IMR-90 (cell line): ENCODE measurements at regions not wholly inside any gene's neighbourhood (a gene's known extent, or its start where the extent isn't known, plus 50 kb on each side); places are given as distances from the start of the nearest gene placed in this dataset.

Source experiments
- ATAC-seq: fragments of 200-7000 bp; cut with Tn5 transposase; 2 replicates; pipeline ENCODE4 v1.9.1; 2020; ENCODE audit warnings: low read depth, mild to moderate bottlenecking, moderate library complexity
- BruUV-seq: library from RNA; stranded (reverse); fragments of 400-500 nt; replicated peaks from 2 replicates; lab custom pipeline; 2021; lab: Mats Ljungman, UMichigan
- CTCF ChIA-PET: fragments of 300-600 bp; formaldehyde crosslinking; extraction: SDS; loops from one replicate; lab custom pipeline; 2021; ENCODE audit warnings: antibody characterized with exemption; lab: Yijun Ruan, JAX
- POLR2A ChIA-PET: fragments of 300-600 bp; sonication (Branson Sonifier 250); formaldehyde crosslinking; loops from one replicate; lab custom pipeline; 2022; ENCODE audit warnings: antibody characterized with exemption; ENCODE audit not compliant: unreplicated experiment; lab: Charles Lee
- DNase-seq: peaks from one replicate; pipeline ENCODE4 v3.0.0; 2013
- H2AFZ ChIP-seq: replicated peaks from 2 replicates; pipeline ENCODE3; 2013; ENCODE audit warnings: low read length, mild to moderate bottlenecking; ENCODE audit not compliant: poor library complexity
- H2AK5ac ChIP-seq: 2 replicates; pipeline ENCODE4 v1.6.1; 2013; ENCODE audit warnings: low read depth, low read length, inconsistent platforms
- H2AK9ac ChIP-seq: replicated peaks from 2 replicates; pipeline ENCODE3; 2013; ENCODE audit warnings: mild to moderate bottlenecking, low read depth, low read length, moderate library complexity; ENCODE audit not compliant: poor library complexity
- H2BK120ac ChIP-seq: 2 replicates; pipeline ENCODE4 v1.6.1; 2013; ENCODE audit warnings: low read depth, low read length, inconsistent platforms
- H2BK15ac ChIP-seq: 3 replicates; pipeline ENCODE4 v1.6.1; 2013; ENCODE audit warnings: low read depth, low read length, inconsistent platforms
- H2BK20ac ChIP-seq: 2 replicates; pipeline ENCODE4 v1.6.1; 2013; ENCODE audit warnings: low read depth, mild to moderate bottlenecking, inconsistent platforms, low read length, moderate library complexity
- H2BK5ac ChIP-seq: 2 replicates; pipeline ENCODE4 v1.6.1; 2013; ENCODE audit warnings: mild to moderate bottlenecking, low read depth, low read length, inconsistent platforms; ENCODE audit not compliant: poor library complexity, severe bottlenecking
- H3K14ac ChIP-seq: replicated peaks from 2 replicates; pipeline ENCODE4 v1.6.1; 2013; ENCODE audit warnings: low read depth, low read length, inconsistent platforms
- H3K18ac ChIP-seq: 2 replicates; pipeline ENCODE4 v1.6.1; 2013; ENCODE audit warnings: low read depth, low read length, control low read depth
- H3K23ac ChIP-seq: 2 replicates; pipeline ENCODE4 v1.6.1; 2013; ENCODE audit warnings: low read depth, low read length, inconsistent platforms
- H3K27ac ChIP-seq: 2 replicates; pipeline ENCODE4 v1.5.1; 2013; ENCODE audit warnings: mild to moderate bottlenecking, control low read depth, low read length; ENCODE audit not compliant: insufficient read depth
- H3K27me3 ChIP-seq: 2 replicates; pipeline ENCODE4 v1.6.1; 2013; ENCODE audit warnings: low read length; ENCODE audit not compliant: control insufficient read depth, insufficient read depth
- H3K36me3 ChIP-seq: 2 replicates; pipeline ENCODE4 v1.6.1; 2013; ENCODE audit warnings: low read length, mixed read lengths; ENCODE audit not compliant: control insufficient read depth, insufficient read depth
- H3K4ac ChIP-seq: 2 replicates; pipeline ENCODE4 v1.6.1; 2013; ENCODE audit warnings: low read depth, low read length, inconsistent platforms
- H3K4me1 ChIP-seq: 2 replicates; pipeline ENCODE4 v1.6.1; 2013; ENCODE audit warnings: low read length, mixed read lengths; ENCODE audit not compliant: control insufficient read depth, insufficient read depth
- H3K4me2 ChIP-seq: 2 replicates; pipeline ENCODE4 v1.6.1; 2013; ENCODE audit warnings: low read depth, mild to moderate bottlenecking, control low read depth, low read length, moderate library complexity
- H3K4me3 ChIP-seq: 2 replicates; pipeline ENCODE4 v1.5.1; 2013; ENCODE audit warnings: low read depth, mild to moderate bottlenecking, control low read depth, low read length, moderate library complexity; ENCODE audit not compliant: insufficient read depth
- H3K56ac ChIP-seq: 2 replicates; pipeline ENCODE4 v1.6.1; 2013; ENCODE audit warnings: low read length, inconsistent platforms; ENCODE audit not compliant: insufficient read depth; ENCODE audit errors: extremely low read depth
- H3K79me1 ChIP-seq, 2 experiments: 2 replicates each; pipeline ENCODE4 v1.6.1; 2013; ENCODE audit warnings: low read length in 2 of 2, inconsistent platforms in 1 of 2, low read depth in 1 of 2
- H3K9ac ChIP-seq: 2 replicates; pipeline ENCODE4 v1.6.1; 2013; ENCODE audit warnings: low read depth, low read length, control low read depth
- H3K9me1 ChIP-seq: 2 replicates; pipeline ENCODE4 v1.6.1; 2013; ENCODE audit warnings: low read length, inconsistent platforms; ENCODE audit not compliant: insufficient read depth
- H3K9me3 ChIP-seq: 2 replicates; pipeline ENCODE4 v1.6.1; 2013; ENCODE audit warnings: low read length; ENCODE audit not compliant: control insufficient read depth, insufficient read depth
- H4K20me1 ChIP-seq: 2 replicates; pipeline ENCODE4 v1.6.1; 2013; ENCODE audit warnings: low read length, inconsistent platforms; ENCODE audit not compliant: insufficient read depth
- H4K5ac ChIP-seq: 2 replicates; pipeline ENCODE4 v1.6.1; 2013; ENCODE audit warnings: mild to moderate bottlenecking, low read depth, low read length, control low read depth
- H4K8ac ChIP-seq, 2 experiments: 2 replicates each; pipeline ENCODE4 v1.6.1; 2013; ENCODE audit warnings: low read depth in 2 of 2, low read length in 2 of 2, control low read depth in 1 of 2, inconsistent platforms in 1 of 2
- H4K91ac ChIP-seq: 2 replicates; pipeline ENCODE4 v1.6.1; 2013; ENCODE audit warnings: low read depth, low read length, inconsistent platforms; ENCODE audit not compliant: insufficient read depth
- BHLHE40 ChIP-seq: fragments of 150-350 bp; IDR thresholded peaks from 2 replicates; pipeline ENCODE4 v1.6.1; 2016; ENCODE audit warnings: mild to moderate bottlenecking, low read depth, low read length
- CEBPB ChIP-seq: IDR thresholded peaks from 2 replicates; pipeline ENCODE4 v1.6.1; 2012; ENCODE audit warnings: low read depth, low read length, improper control_type of control experiment
- FOS ChIP-seq: fragments of 150-350 bp; IDR thresholded peaks from 2 replicates; pipeline ENCODE4 v1.6.1; 2016; ENCODE audit warnings: low read depth, low read length
- MAFK ChIP-seq: IDR thresholded peaks from 2 replicates; pipeline ENCODE4 v1.6.1; 2012; ENCODE audit warnings: low read depth, low read length, improper control_type of control experiment
- MAZ ChIP-seq: IDR thresholded peaks from 2 replicates; pipeline ENCODE4 v1.6.1; 2012; ENCODE audit warnings: low read depth, mild to moderate bottlenecking, low read length, improper control_type of control experiment, moderate library complexity, borderline replicate concordance
- MXI1 ChIP-seq: IDR thresholded peaks from 2 replicates; pipeline ENCODE4 v1.6.1; 2012; ENCODE audit warnings: low read depth, mild to moderate bottlenecking, low read length, moderate library complexity, borderline replicate concordance
- NFE2L2 ChIP-seq: fragments of 150-350 bp; IDR thresholded peaks from 2 replicates; pipeline ENCODE4 v1.6.1; 2016; ENCODE audit warnings: low read depth, mild to moderate bottlenecking, low read length
- POLR2A ChIP-seq: IDR thresholded peaks from 2 replicates; pipeline ENCODE4 v1.6.1; 2012; ENCODE audit warnings: mild to moderate bottlenecking, low read depth, low read length
- RAD21 ChIP-seq: IDR thresholded peaks from 2 replicates; pipeline ENCODE4 v1.6.1; 2012; ENCODE audit warnings: low read length, improper control_type of control experiment
- RCOR1 ChIP-seq: IDR thresholded peaks from 2 replicates; pipeline ENCODE4 v1.6.1; 2012; ENCODE audit warnings: mild to moderate bottlenecking, low read length, improper control_type of control experiment; ENCODE audit not compliant: insufficient replicate concordance
- RFX5 ChIP-seq: IDR thresholded peaks from 2 replicates; pipeline ENCODE4 v1.8.0; 2012; ENCODE audit warnings: low read depth, mild to moderate bottlenecking, low read length, moderate library complexity
- SMC3 ChIP-seq: fragments of 150-350 bp; IDR thresholded peaks from 2 replicates; pipeline ENCODE4 v1.6.1; 2016; ENCODE audit warnings: low read depth, mild to moderate bottlenecking, antibody characterized with exemption, low read length, moderate library complexity
- WGBS, 2 experiments: methylation state at CpG; one replicate each; pipeline versions ENCODE4 v1.1.5 to v1.1.7; 2013; ENCODE audit warnings: missing lambda C conversion rate in 2 of 2; ENCODE audit not compliant: insufficient read length in 1 of 2; ENCODE audit errors: extremely low coverage in 2 of 2; 5-methylcytosine and 5-hydroxymethylcytosine counted together
- dilution Hi-C: fragments of 300-500 bp; cut with HindIII; formaldehyde crosslinking; loops from one replicate; pipeline ENCODE4 v1.14.3; 2018; ENCODE audit warnings: low sequenced_read_pairs; ENCODE audit not compliant: unreplicated experiment
- in situ Hi-C: fragments of 300-500 bp; cut with MboI; formaldehyde crosslinking; loops from 3 replicates; pipeline ENCODE4 v1.14.3; 2019; ENCODE audit warnings: low sequenced_read_pairs, inconsistent platforms, mixed read lengths
- intact Hi-C: fragments of 100-400 bp; cut with micrococcal nuclease; formaldehyde crosslinking; loops from 2 replicates; pipeline ENCODE4 v1.10.0; 2022
- TF ChIP-seq, protein P1 (sequence below): fragments of 150-350 bp; IDR thresholded peaks from 2 replicates; pipeline ENCODE4 v1.6.1; 2017; ENCODE audit warnings: mild to moderate bottlenecking, antibody characterized with exemption, low read length, low read depth
- TF ChIP-seq, protein P2 (sequence below): conservative IDR thresholded peaks from 2 replicates; pipeline ENCODE4 v1.5.1; 2012; ENCODE audit warnings: mild to moderate bottlenecking, low read depth, low read length, improper control_type of control experiment
- TF ChIP-seq, protein P3 (sequence below): fragments of 150-350 bp; IDR thresholded peaks from 2 replicates; pipeline ENCODE4 v1.6.1; 2016; ENCODE audit warnings: low read depth, mild to moderate bottlenecking, low read length, moderate library complexity, borderline replicate concordance

DNA sequence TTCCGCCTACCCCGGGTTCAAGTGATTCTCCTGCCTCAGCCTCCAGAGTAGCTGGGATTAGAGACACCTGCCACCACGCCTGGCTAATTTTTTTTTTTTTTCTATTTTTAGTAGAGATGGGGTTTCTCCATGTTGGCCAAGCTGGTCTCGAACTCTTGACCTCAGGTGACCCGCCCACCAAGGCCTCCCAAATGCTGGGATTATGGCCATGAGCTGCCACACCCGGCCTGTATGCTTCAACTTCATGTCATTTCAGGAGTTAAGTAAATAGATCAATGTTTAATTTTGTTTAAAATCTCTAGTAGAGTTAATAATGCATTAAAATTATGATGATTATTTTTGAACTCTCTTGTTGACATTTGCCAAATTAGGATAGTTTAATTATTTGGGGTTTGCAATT is 121.1 kb upstream of the ALDH1A3 start:
- intact Hi-C loops: loop anchor here (5.0 kb wide), 1 partner anchor 66 kb away; no protein-coding TSS in a partner anchor
- no peak overlapping the region for H2AFZ ChIP-seq

More for the DNA sequence above, 121.1 kb upstream of the ALDH1A3 start:
- H3K14ac ChIP-seq: no peak overlapping the region
- peak overlapping the region; percentile 22; the same call in 1 of the 2 replicates for H2BK120ac ChIP-seq
- TF ChIP-seq MAFK: no peak
- TF ChIP-seq FOS: no peak
- TF ChIP-seq CEBPB: no peak
- no peak for TF ChIP-seq RCOR1
- TF ChIP-seq RAD21: no peak
- no peak for TF ChIP-seq POLR2A
- TF ChIP-seq RFX5: no peak
- TF ChIP-seq, protein P1, sequence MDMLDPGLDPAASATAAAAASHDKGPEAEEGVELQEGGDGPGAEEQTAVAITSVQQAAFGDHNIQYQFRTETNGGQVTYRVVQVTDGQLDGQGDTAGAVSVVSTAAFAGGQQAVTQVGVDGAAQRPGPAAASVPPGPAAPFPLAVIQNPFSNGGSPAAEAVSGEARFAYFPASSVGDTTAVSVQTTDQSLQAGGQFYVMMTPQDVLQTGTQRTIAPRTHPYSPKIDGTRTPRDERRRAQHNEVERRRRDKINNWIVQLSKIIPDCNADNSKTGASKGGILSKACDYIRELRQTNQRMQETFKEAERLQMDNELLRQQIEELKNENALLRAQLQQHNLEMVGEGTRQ: no peak
- no peak for TF ChIP-seq MXI1
- TF ChIP-seq, protein P2, sequence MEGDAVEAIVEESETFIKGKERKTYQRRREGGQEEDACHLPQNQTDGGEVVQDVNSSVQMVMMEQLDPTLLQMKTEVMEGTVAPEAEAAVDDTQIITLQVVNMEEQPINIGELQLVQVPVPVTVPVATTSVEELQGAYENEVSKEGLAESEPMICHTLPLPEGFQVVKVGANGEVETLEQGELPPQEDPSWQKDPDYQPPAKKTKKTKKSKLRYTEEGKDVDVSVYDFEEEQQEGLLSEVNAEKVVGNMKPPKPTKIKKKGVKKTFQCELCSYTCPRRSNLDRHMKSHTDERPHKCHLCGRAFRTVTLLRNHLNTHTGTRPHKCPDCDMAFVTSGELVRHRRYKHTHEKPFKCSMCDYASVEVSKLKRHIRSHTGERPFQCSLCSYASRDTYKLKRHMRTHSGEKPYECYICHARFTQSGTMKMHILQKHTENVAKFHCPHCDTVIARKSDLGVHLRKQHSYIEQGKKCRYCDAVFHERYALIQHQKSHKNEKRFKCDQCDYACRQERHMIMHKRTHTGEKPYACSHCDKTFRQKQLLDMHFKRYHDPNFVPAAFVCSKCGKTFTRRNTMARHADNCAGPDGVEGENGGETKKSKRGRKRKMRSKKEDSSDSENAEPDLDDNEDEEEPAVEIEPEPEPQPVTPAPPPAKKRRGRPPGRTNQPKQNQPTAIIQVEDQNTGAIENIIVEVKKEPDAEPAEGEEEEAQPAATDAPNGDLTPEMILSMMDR: no peak
- no peak for TF ChIP-seq MAZ
- TF ChIP-seq NFE2L2: no peak
- TF ChIP-seq BHLHE40: no peak
- TF ChIP-seq SMC3: no peak
- TF ChIP-seq, protein P3, sequence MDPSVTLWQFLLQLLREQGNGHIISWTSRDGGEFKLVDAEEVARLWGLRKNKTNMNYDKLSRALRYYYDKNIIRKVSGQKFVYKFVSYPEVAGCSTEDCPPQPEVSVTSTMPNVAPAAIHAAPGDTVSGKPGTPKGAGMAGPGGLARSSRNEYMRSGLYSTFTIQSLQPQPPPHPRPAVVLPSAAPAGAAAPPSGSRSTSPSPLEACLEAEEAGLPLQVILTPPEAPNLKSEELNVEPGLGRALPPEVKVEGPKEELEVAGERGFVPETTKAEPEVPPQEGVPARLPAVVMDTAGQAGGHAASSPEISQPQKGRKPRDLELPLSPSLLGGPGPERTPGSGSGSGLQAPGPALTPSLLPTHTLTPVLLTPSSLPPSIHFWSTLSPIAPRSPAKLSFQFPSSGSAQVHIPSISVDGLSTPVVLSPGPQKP: no peak
- H3K27me3 ChIP-seq: no peaks in the 10 kb centered on the region; the same call in 1 of the 2 replicates
- ChIA-PET POLR2A (no interaction called here), CTCF (interaction anchor here (0.7 to 1.3 kb wide), 3 partner anchors 25 to 248 kb away, joined by 3 read pairs; no protein-coding TSS in a partner anchor)
- no peak overlapping the region for H2AK9ac ChIP-seq
- H3K4ac ChIP-seq: peak overlapping the region; percentile 25; the same call in 1 of the 2 replicates
- peak overlapping the region; percentile 4; the same call in 1 of the 2 replicates for H3K4me2 ChIP-seq
- H2AK5ac ChIP-seq: no peak overlapping the region
- peaks cover 10% of the 10 kb centered on the region; the same call in 1 of the 2 replicates for H3K4me1 ChIP-seq
- no peaks in the 10 kb centered on the region for H4K20me1 ChIP-seq
- no peak overlapping the region for H3K23ac ChIP-seq
- in situ Hi-C loops: no loop called here
- ATAC-seq: no peak
- H3K4me3 ChIP-seq: no peak overlapping the region
- no peaks in the 10 kb centered on the region for H3K9me3 ChIP-seq
- H3K56ac ChIP-seq: peak overlapping the region; percentile 13; the same call in 1 of the 2 replicates
- BruUV-seq: no TSS peak
- H4K8ac ChIP-seq: no peak overlapping the region
- peak overlapping the region; percentile 66; the same call in 1 of the 2 replicates for H3K27ac ChIP-seq
- H3K9ac ChIP-seq: no peak overlapping the region
- H3K79me1 ChIP-seq: no peaks in the 10 kb centered on the region
- H2BK20ac ChIP-seq: no peak overlapping the region
- H2BK15ac ChIP-seq: no peak overlapping the region
- 67% methylated on average over 1 of the region's 6 CpGs; no CpG with 5 or more reads in 1 of the 2 experiments for WGBS, 2 experiments
- no peak overlapping the region for H4K91ac ChIP-seq
- no peak overlapping the region for H4K5ac ChIP-seq
- peaks cover 9% of the 10 kb centered on the region; the same call in 1 of the 2 replicates for H3K9me1 ChIP-seq
- dilution Hi-C loops: no loop called here
- DNase-seq: no peak
- H3K36me3 ChIP-seq: no peaks in the 10 kb centered on the region
- peak overlapping the region; percentile 59 for H2BK5ac ChIP-seq
- peak overlapping the region; percentile 29; the same call in 1 of the 2 replicates for H3K18ac ChIP-seq
